Cardiac fibroblast (primary cell): ENCODE measurements at regions not wholly inside any gene's neighbourhood (a gene's known extent, or its start where the extent isn't known, plus 50 kb on each side); places are given as distances from the start of the nearest gene placed in this dataset.

Source experiments
- DNase-seq, 2 donors: peaks; one replicate each; pipeline versions ENCODE4 v3.0.0 to v3.0.0-alpha.2; 2010; ENCODE audit warnings: low read depth in 2 of 2
- H3K4me3 ChIP-seq, 2 donors: replicated peaks in 1 of 2; 1 replicate in 1 of 2; 2 replicates in 1 of 2; pipeline ENCODE4 v1.5.1; 2011; ENCODE audit warnings: low read depth in 2 of 2, low read length in 2 of 2, mild to moderate bottlenecking in 2 of 2, moderate library complexity in 1 of 2
- TF ChIP-seq, protein P1 (sequence below): IDR thresholded peaks from one replicate; pipeline ENCODE4 v1.5.1; 2011; ENCODE audit warnings: low read depth, mild to moderate bottlenecking, low read length, inconsistent platforms

DNA sequence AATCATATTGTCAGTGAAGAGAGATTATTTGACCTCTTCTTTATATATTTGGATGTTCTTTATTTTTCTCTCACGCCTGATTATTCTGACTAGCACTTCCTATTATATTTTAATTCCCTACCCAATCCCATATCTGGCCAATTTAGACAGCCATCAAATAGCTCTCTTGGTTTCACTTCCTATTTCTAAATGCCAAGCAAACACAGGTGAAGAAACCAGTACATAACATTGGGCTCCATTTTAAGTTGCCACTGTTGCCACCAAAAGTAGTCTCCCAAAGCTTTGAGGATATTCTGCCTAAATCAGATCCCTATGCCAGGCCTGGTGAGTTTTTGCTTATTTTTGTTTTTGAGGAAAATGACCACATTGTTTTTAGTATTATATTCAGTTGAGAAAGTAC lies 547.0 kb downstream of the MBD2 start:
- no peak overlapping the region for H3K4me3 ChIP-seq
- TF ChIP-seq, protein P1, sequence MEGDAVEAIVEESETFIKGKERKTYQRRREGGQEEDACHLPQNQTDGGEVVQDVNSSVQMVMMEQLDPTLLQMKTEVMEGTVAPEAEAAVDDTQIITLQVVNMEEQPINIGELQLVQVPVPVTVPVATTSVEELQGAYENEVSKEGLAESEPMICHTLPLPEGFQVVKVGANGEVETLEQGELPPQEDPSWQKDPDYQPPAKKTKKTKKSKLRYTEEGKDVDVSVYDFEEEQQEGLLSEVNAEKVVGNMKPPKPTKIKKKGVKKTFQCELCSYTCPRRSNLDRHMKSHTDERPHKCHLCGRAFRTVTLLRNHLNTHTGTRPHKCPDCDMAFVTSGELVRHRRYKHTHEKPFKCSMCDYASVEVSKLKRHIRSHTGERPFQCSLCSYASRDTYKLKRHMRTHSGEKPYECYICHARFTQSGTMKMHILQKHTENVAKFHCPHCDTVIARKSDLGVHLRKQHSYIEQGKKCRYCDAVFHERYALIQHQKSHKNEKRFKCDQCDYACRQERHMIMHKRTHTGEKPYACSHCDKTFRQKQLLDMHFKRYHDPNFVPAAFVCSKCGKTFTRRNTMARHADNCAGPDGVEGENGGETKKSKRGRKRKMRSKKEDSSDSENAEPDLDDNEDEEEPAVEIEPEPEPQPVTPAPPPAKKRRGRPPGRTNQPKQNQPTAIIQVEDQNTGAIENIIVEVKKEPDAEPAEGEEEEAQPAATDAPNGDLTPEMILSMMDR: no peak
- DNase-seq: no peak

DNA sequence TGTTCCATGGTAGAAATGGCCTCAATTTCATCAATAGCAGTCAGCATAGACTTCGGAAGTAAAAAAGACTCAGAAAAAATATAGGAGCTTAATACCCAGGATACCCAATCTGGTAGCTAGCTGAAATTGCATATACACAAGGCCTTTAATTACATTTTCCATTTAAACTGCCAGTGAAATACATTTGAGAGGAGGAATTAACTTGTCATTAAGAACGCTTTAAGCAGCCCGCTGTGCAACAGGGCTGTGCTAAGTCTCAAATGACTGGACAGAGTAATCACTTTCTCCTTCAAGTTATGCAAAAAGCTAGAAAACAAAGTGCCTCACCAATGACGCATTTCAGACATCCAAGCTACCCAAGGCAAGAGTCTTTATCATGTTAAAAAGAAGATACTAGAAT lies 558.8 kb downstream of the MBD2 start:
- no peak for DNase-seq
- no peak overlapping the region for H3K4me3 ChIP-seq
- TF ChIP-seq, protein P1: no peak

DNA sequence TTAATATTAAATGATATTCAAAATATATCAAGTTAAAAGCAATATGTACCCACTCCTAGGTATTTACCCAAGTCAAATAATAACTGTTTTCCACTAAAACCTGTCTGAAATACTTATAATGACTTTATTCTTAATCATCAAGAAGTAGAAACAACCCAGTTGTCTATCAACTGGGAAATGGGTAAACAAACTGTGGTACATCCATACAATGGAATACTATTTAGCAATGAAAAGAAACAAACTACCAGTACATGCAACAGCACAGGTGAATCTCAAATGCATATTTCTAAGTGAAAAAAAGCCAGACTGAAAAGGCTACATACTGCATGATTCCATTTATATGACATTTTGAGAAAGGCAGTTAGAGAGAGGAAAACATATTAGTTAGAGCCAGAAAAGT lies 559.9 kb downstream of the MBD2 start:
- TF ChIP-seq, protein P1: no peak
- no peak overlapping the region for H3K4me3 ChIP-seq
- no peak for DNase-seq

DNA sequence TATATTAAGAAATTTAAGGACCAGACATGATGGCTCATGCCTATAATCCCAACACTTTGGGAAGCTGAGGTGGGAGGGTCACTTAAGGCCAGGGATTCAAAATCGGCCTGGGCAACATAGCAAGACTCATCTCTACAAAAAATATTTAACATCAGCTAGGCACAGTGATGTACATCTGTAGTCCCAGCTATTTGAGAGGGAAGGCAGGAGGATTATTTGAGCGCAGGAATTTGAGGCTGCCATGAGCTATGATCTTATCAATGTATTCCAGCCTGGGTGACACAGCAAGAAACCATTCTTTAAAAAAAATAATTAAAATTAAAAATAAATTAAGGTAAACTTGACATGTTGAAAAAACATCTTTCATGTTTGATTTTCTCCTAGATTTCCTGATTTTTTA lies 564.2 kb downstream of the MBD2 start:
- TF ChIP-seq, protein P1: no peak
- no peak for DNase-seq

DNA sequence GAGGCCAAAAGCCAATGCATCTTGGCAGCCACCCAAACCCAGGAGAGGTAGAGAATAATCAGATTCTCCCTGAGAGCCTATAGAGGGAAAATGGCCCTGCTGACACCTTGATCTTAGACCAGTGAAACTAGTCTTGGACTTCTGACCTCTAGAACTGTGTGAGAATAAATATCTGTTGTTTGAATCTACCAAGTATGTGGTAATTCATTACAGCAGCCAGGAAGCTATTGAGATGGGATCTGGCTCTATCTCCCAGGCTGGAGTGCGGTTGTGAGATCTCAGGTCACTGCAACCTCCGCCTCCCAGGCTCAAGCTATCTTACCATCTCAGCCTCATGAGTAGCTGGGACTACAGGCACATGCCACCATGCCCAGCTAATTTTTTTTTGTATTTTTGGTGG lies 567.2 kb downstream of the MBD2 start:
- DNase-seq: no peak
- TF ChIP-seq, protein P1: no peak
- H3K4me3 ChIP-seq: no peak overlapping the region

More for the DNA sequence above, 564.2 kb downstream of the MBD2 start:
- no peak overlapping the region for H3K4me3 ChIP-seq

DNA sequence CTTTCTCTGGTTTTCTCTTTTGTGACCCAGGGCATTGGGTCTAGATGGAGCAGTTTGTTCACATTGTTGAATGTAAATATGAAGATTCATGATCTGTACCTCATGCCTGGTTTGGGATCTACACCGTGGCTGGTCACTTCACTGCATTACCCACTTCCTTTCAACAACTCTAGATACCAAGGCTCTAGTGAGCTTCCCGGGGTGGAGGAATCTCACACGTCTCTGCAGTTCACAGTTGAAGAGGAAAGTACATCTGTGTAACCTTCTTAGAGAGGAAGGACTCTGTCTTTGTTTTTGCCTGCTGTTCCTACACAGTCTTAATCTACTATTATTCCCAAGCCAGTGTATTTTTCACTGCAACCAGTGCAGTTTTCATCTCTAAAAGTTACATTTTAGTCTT lies 574.8 kb downstream of the MBD2 start:
- DNase-seq: no peak
- TF ChIP-seq, protein P1: no peak
- H3K4me3 ChIP-seq: no peak overlapping the region

DNA sequence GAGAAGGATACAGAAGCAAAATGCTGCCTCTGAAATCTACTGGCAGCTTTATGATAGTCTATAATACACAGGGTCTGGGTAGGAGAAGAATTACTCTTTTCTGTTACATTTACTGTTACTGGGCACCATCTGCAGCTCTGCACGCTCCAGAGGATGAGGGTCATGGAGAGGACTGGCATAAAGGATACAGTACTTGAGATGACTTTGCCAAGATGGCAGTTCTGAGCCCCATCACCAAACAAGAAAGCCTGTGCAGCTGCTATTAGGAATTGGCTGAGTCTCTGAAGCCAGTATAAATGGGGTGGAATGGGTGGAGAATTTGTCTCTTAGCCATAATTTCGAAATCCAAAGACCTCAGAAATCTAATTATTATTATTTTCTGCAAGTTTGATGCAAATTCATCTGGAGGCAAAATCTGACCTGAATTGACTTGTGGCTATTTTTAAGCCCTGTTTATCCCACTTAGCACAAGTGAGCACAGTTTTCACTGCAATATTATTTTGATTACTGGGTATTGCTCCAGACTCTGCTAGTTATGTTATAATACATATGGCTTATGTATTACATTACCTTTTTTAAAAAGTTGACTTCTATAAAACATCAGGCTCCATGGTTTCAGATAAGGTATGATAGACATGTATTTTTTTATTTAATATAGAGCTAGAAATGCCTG lies 579.5 kb downstream of the MBD2 start:
- TF ChIP-seq, protein P1: no peak
- H3K4me3 ChIP-seq: no peak overlapping the region
- DNase-seq: no peak
